ENCODE measurements at regions not wholly inside any gene's neighbourhood (a gene's known extent, or its start where the extent isn't known, plus 50 kb on each side); places are given as distances from the start of the nearest gene placed in this dataset.
"Not testable (repeated sequence)": the region's sequence is repeated elsewhere in the genome, so short reads cannot be mapped to it uniquely, and the experiment has no call there.

DNA sequence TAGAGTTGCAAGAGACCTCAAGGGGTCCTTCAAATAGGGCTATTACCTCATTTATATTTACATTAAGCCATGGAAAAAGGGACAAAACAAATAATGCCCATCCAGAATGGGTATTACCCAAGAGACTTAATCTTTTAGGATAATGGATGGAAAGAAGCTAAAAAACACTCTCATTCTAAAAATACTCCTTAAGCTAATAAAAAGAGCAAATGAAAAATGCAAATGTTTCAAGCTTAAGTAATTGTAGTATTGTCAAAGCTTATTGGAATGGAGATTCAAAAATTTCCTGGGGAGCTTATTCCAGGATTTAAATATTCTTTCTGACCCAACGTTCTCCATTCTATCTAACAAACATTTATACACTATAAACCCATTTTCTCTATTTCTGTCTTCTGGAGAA lies 107.8 kb upstream of the SPIN4 start:
- no peak for DNase-seq

DNA sequence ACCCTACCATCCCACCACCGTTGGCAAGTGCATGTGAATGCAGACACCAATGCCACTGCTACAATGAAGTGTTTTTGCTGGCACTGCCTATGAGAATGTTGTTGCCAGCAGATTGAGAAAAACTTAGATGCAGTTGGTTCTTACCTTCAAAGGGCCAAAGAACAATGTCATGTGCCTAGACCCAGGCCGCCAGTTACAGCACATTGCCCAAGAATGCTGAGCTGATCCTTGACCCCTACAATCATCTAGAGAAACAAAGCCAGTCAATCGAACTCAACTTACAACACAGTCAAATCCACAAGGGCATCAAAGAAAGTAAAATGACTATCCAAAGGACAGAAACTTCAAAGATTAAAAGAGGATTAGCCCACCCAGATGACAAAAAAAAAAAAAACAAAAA lies 102.4 kb upstream of the SPIN4 start:
- no peak for DNase-seq

DNA sequence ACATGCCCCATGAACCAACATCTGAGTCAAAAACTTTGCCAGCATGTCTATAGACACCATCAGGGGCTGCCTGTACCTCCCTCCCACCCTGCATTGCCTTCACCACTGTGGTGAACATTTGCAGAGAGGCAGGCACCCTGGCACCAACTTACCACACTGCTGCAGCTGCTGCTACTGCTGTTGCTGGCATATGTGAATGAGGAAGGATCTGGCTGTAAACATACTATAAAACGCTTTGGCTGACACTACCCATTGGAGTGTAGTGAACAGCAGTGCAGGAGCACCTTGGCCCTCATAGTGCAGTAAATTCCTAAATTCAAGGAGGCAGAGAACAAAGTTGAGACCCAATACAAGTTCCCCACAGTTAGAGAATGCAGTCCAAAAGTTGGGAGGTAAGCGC lies 90.6 kb upstream of the SPIN4 start:
- no peak for DNase-seq

DNA sequence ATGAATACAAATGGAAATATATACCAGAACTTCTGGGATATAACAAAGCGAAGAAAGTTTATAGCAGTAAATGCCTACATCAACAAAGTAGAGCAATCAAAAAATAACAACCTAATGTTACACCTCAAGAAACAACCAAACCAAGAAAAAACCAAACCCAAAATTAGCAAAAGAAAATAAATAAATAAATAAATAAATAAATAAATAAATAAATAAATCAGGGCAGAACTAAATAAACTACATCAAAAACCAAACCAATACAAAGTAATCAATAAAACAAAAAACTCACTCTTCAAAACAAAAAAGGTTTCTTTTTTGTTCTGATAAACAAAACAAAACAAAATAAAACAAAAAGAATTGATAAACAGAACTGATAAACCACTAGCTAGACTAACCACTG lies 88.4 kb upstream of the SPIN4 start:
- no peak for DNase-seq

DNA sequence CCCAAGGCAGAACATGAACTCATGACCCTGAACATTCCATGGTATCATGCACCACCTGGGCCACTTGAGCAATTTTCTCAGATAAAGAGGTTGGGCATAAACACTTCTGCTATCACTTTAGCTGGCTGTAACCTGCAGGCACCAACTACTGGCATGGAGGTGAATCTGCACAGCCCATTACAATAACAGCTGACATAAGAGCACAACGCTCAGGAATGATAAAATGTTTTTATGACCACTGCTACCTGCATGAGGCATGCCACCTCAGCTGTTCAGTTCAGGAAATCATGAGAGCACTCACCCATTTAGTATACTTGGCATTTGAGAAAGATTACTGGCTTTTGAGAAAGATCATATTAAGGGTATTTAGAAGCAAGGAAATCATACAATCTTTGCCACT lies 85.7 kb upstream of the SPIN4 start:
- no peak for DNase-seq

- no peak for DNase-seq
Observed at GRCh38 chrX:63434665-63435064, 83.5 kb upstream of the SPIN4 start.

DNA sequence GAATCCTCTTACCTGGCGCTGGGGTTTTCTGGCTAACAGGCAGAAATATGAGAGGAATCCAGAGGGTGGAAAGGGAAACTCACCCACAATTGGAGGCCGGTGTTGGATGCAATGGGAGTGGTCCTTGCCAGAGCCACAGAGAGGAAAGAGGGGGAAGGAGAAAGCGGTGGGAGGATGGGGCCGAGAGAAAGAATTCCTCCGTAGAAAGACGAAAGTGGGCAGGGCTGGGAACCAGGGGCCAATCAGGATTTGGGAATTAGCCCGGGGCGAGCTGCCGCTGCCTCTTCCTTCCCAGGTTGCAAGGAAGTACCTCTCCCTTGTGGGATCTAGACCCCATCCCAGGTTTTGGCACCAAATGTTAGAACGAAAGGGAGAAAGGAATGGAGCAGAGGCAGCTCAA lies 83.1 kb upstream of the SPIN4 start:
- DNase-seq: no peak

DNA sequence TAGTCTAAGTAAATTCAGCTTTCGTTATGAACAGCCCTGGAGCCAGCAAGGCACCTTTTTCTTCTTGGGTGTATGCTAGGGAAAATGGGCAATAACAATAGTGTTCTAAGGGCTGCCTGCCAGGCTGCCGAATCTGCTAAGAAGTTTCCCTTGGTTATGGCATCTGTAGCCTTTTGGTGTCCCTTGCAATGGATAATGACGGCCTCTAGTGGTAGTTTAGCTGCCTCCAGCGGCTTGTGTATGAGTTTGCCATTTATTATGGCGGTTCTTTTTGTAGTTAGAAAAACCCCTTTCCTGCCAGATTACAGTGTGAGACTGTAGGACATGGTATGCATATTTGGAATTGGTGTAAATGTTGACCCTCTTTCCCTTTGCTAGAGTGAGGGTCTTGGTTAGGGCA lies 78.9 kb upstream of the SPIN4 start:
- DNase-seq: no peak

DNA sequence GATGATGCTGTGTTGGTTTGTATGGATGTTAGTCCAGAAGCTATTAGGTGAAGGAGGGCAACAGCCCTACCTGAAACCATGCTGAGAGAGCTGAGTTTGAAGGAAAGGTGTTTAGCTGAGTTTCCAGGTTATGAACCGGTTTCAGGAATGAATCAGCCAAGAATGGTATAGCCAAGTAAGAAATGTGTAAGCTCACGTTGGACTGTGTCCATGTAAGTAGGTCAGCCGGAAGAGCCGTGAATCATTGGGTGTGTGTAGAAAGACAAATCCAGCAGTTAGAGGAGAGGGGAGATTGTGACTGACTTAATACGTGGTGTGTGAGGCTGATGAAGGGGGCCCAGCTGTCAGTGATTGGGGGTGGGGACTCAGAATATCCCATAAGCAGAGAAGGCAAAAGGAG lies 77.2 kb upstream of the SPIN4 start:
- no peak for DNase-seq

DNA sequence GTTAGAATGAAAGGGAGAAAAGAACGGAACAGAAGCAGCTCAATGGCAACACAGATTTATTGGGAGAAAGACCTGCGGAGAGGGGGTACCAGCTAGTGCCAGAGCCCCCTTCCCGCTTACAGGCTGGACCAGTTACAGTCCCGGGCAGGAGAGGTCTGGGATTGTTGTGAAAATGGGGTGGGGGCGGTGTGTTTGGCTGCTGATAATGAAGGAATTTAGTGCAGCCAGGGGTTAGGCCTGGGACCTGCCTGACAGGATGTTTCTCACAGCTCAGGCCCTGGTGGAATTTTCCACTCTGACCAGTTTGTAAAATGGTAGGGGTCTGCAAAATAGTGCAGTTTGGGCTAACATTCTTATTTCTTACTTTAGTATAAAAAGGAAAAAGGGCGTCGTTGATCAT lies 75.4 kb upstream of the SPIN4 start:
- no peak for DNase-seq

DNA sequence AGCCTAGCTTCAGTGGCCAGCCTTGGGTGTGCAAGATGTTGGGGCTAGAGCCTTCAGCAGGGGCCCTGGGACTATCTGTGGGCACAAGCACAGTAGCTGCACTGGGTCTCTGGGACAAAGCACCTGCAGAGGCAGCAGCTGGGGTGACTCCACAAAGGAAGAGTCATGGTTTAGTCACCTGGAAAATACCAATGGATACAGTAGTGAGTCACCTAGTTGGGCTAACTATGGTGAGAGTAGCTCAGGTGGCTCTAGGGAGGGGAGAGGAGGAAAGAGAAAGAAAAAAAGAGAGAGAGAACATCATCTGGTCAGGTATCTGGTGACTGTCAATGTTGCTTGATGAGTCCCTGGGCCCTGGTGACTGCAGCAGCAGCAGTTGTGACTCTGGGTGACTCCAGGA lies 72.9 kb upstream of the SPIN4 start:
- no peak for DNase-seq

DNA sequence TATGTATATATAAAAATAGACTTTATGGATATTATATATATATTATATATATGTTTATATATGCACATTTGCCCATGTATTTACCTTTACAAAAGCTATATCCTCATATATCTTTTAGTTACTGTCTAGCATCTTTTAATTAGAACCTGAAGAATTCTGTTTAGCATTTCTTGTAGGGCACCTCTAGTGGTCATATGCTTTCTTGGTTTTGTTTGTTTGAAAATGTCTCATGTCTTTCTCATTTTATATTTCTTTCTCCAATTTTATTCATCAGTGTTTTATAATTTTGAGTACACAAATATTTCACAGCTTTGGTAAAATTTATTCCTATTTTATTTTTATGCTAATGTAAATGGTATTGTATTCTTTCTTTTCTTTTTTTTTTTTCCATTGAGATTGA lies 70.3 kb upstream of the SPIN4 start:
- no peak for DNase-seq

GRCh38 chrX:63418211-63418610 lies 67.1 kb upstream of the SPIN4 start:
- DNase-seq: no peak

GRCh38 chrX:63417649-63418048 lies 66.5 kb upstream of the SPIN4 start:
- no peak for DNase-seq

DNA sequence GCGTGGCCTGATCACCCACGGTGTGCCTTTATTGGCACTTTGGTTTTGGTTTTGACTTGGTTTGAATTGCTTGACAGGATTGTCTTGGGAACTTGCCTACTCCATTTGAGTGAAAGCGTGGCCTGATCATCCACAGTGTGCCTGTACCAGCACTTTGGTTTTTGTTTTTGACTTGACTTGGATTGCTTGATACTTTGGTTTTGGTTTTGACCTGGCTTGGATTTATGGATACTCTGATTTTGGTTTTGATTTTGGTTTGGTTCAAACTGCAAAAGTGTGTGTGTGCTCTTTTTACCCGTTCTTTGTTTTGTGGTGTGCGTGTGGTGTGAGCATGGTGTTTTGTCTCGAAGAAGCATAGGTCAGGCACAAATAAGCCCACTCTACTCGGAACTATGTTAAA lies 58.8 kb upstream of the SPIN4 start:
- DNase-seq: not testable (repeated sequence)

- no peak for DNase-seq
Observed at GRCh38 chrX:63408050-63408449, 56.9 kb upstream of the SPIN4 start.

- DNase-seq: no peak
Observed at GRCh38 chrX:63404332-63404731, 53.2 kb upstream of the SPIN4 start.

DNA sequence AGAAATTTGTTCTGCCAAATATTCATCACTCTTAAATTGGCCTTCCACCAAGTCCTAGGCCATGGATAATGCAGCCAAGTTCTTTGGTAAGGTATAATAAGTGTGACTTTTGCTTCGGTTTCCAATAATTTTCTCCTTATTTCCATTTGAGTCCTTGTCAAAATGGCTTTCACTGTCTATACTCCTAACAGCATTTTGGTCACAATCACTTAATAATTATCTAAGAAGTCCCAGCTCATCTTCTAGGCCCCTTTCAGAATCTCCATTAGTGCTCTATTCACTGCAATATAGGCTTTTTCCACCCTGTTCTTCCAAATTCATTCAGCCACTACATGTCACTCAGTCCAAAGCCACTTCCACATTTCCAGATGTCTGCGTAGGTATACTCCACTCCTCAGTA lies 51.0 kb upstream of the SPIN4 start:
- DNase-seq: no peak
